MM.1S (cell line): ENCODE measurements at regions not wholly inside any gene's neighbourhood (a gene's known extent, or its start where the extent isn't known, plus 50 kb on each side); places are given as distances from the start of the nearest gene placed in this dataset.
"Not testable (repeated sequence)": the region's sequence is repeated elsewhere in the genome, so short reads cannot be mapped to it uniquely, and the experiment has no call there.

Experiments
- DNase-seq: peaks from one replicate; pipeline ENCODE4 v3.0.0-alpha.2; 2015
- H2AFZ ChIP-seq: fragments of 300-600 bp; sonication (generic); 2 replicates; pipeline ENCODE4 v1.6.0; 2016; ENCODE audit warnings: antibody characterized with exemption, low read length
- H3F3A ChIP-seq: fragments of 300-600 bp; sonication (generic); 2 replicates; pipeline ENCODE4 v1.6.1; 2016; ENCODE audit warnings: mild to moderate bottlenecking, antibody characterized with exemption, low read length, moderate library complexity, mixed read lengths; ENCODE audit not compliant: insufficient read depth
- H3K27ac ChIP-seq: fragments of 300-600 bp; sonication (generic); 2 replicates; pipeline ENCODE4 v1.5.1; 2016; ENCODE audit warnings: mild to moderate bottlenecking, low read length
- H3K27me3 ChIP-seq: fragments of 300-600 bp; sonication (generic); replicated peaks from 2 replicates; pipeline ENCODE4 v1.6.0; 2016; ENCODE audit warnings: low read length; ENCODE audit not compliant: insufficient read depth
- H3K36me3 ChIP-seq: fragments of 300-600 bp; sonication (generic); replicated peaks from 2 replicates; pipeline ENCODE4 v1.6.1; 2016; ENCODE audit warnings: mild to moderate bottlenecking, low read length, mixed read lengths; ENCODE audit not compliant: insufficient read depth
- H3K4me1 ChIP-seq: fragments of 300-600 bp; sonication (generic); 2 replicates; pipeline ENCODE4 v1.6.1; 2016; ENCODE audit warnings: low read length, mixed read lengths
- H3K4me2 ChIP-seq: fragments of 300-600 bp; sonication (generic); 2 replicates; pipeline ENCODE4 v1.6.0; 2016; ENCODE audit warnings: low read depth, low read length
- H3K4me3 ChIP-seq: fragments of 300-600 bp; sonication (generic); 2 replicates; pipeline ENCODE4 v1.5.1; 2016; ENCODE audit warnings: low read length, mixed read lengths
- H3K79me2 ChIP-seq: fragments of 300-600 bp; sonication (generic); 2 replicates; pipeline ENCODE4 v1.6.1; 2016; ENCODE audit warnings: mixed run types, low read length, mixed read lengths
- H3K9ac ChIP-seq: fragments of 300-600 bp; sonication (generic); 2 replicates; pipeline ENCODE4 v1.6.1; 2016; ENCODE audit warnings: low read length, mixed read lengths
- H3K9me2 ChIP-seq: fragments of 300-600 bp; sonication (generic); replicated peaks from 2 replicates; pipeline ENCODE4 v1.6.1; 2016; ENCODE audit warnings: mild to moderate bottlenecking, low read length, mixed read lengths; ENCODE audit not compliant: insufficient read depth
- H3K9me3 ChIP-seq: fragments of 300-600 bp; sonication (generic); replicated peaks from 2 replicates; pipeline ENCODE4 v1.6.1; 2016; ENCODE audit warnings: mild to moderate bottlenecking, low read length, mixed read lengths; ENCODE audit not compliant: insufficient read depth
- H4K20me1 ChIP-seq: fragments of 300-600 bp; sonication (generic); 2 replicates; pipeline ENCODE4 v1.6.1; 2016; ENCODE audit warnings: mild to moderate bottlenecking, low read length, moderate library complexity, mixed read lengths; ENCODE audit not compliant: insufficient read depth
- EZH2 ChIP-seq: fragments of 300-600 bp; sonication (generic); optimal IDR thresholded peaks from 2 replicates; pipeline ENCODE3; 2017; ENCODE audit warnings: low read depth, mild to moderate bottlenecking, antibody characterized with exemption, low read length, mixed read lengths
- EZH2phosphoT487 ChIP-seq: fragments of 300-600 bp; sonication (generic); IDR thresholded peaks from 2 replicates; pipeline ENCODE4 v1.6.1; 2018; ENCODE audit warnings: antibody characterized with exemption, low read length
- TF ChIP-seq, protein P1 (sequence below): fragments of 300-600 bp; sonication (generic); IDR thresholded peaks from 2 replicates; pipeline ENCODE4 v1.5.1; 2016; ENCODE audit warnings: antibody characterized with exemption, low read length, mixed read lengths

DNA sequence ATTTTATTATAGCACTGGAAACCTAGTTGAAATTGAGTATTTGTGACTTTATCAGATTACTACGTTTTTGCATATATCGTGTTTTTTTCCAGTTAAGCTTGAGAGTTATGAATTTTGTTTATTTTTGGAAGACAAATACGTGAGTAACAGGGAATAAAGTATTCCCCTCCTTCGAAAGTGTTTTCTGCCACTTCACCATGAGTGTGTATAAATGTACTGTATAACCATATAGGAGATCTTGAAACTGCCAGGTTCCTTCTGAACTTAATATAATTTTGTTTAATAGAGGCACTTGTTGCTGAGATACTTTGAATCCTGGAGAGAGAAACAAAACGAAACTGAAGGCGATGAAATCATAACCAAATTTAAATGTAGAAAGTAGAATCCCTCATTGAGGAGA, 1004.4 kb upstream of the ZEB2 start:
- H3K27ac ChIP-seq: no peak overlapping the region
- DNase-seq: no peak
- H3K9me3 ChIP-seq: no peaks in the 10 kb centered on the region
- H2AFZ ChIP-seq: no peak overlapping the region
- H3K4me3 ChIP-seq: no peak overlapping the region
- no peaks in the 10 kb centered on the region for H3K36me3 ChIP-seq
- no peaks in the 10 kb centered on the region for H3K9me2 ChIP-seq
- no peak overlapping the region for H3K4me2 ChIP-seq
- H3K9ac ChIP-seq: no peak overlapping the region
- H3K4me1 ChIP-seq: no peaks in the 10 kb centered on the region
- no peaks in the 10 kb centered on the region for H3K79me2 ChIP-seq
- no peak for TF ChIP-seq EZH2
- TF ChIP-seq EZH2phosphoT487: no peak
- TF ChIP-seq, protein P1, sequence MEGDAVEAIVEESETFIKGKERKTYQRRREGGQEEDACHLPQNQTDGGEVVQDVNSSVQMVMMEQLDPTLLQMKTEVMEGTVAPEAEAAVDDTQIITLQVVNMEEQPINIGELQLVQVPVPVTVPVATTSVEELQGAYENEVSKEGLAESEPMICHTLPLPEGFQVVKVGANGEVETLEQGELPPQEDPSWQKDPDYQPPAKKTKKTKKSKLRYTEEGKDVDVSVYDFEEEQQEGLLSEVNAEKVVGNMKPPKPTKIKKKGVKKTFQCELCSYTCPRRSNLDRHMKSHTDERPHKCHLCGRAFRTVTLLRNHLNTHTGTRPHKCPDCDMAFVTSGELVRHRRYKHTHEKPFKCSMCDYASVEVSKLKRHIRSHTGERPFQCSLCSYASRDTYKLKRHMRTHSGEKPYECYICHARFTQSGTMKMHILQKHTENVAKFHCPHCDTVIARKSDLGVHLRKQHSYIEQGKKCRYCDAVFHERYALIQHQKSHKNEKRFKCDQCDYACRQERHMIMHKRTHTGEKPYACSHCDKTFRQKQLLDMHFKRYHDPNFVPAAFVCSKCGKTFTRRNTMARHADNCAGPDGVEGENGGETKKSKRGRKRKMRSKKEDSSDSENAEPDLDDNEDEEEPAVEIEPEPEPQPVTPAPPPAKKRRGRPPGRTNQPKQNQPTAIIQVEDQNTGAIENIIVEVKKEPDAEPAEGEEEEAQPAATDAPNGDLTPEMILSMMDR: no peak
- H3F3A ChIP-seq: no peaks in the 10 kb centered on the region
- H4K20me1 ChIP-seq: no peaks in the 10 kb centered on the region
- no peaks in the 10 kb centered on the region for H3K27me3 ChIP-seq

DNA sequence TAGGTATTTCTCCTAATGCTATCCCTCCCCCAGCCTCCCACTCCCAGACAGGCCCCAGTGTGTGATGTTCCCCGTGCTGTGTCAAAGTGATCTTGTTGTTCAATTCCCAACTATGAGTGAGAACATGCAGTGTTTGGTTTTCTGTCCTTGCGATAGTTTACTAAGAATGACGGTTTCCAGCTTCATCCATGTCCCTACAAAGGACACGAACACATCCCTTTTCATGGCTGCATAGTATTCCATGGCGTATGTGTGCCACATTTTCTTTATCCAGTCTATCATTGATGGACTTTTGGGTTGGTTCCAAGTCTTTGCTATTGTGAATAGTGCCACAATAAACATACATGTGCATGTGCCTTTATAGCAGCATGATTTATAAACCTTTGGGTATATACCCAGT, 999.3 kb upstream of the ZEB2 start:
- H3K79me2 ChIP-seq, H3K36me3 ChIP-seq, H3K27me3 ChIP-seq, H3K4me1 ChIP-seq, H3F3A ChIP-seq, H2AFZ ChIP-seq, DNase-seq, H3K27ac ChIP-seq, H4K20me1 ChIP-seq, H3K9me3 ChIP-seq, H3K4me3 ChIP-seq, H3K9ac ChIP-seq, H3K9me2 ChIP-seq, H3K4me2 ChIP-seq: not testable (repeated sequence)

DNA sequence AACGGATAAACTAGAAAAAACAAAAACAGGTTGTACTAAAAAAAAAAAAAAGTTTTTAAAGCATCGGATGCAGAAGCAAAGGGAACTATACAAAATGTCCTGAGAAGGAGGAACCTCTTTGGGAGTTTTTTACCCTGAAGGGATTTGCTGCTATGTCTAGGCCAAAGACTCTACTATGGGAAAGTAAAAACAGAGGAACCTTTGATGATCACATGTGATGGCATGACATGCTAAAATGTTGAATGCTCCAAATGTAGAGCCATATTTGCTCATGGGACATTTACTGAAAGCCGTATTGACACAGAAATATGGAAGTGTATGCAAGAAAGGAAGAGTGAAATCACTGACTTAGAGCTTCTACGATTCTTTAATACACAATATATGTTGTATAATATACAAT, 992.0 kb upstream of the ZEB2 start:
- no peak overlapping the region for H3K4me3 ChIP-seq
- no peaks in the 10 kb centered on the region for H3K36me3 ChIP-seq
- H3K27ac ChIP-seq: no peak overlapping the region
- no peak overlapping the region for H3K9ac ChIP-seq
- no peaks in the 10 kb centered on the region for H3K9me3 ChIP-seq
- DNase-seq: no peak
- no peaks in the 10 kb centered on the region for H4K20me1 ChIP-seq
- H3F3A ChIP-seq: no peaks in the 10 kb centered on the region
- no peak for TF ChIP-seq EZH2
- no peak for TF ChIP-seq EZH2phosphoT487
- TF ChIP-seq, protein P1: no peak
- H3K9me2 ChIP-seq: no peaks in the 10 kb centered on the region
- no peaks in the 10 kb centered on the region for H3K79me2 ChIP-seq
- no peaks in the 10 kb centered on the region for H3K4me1 ChIP-seq
- H3K27me3 ChIP-seq: no peaks in the 10 kb centered on the region
- H2AFZ ChIP-seq: no peak overlapping the region
- no peak overlapping the region for H3K4me2 ChIP-seq

DNA sequence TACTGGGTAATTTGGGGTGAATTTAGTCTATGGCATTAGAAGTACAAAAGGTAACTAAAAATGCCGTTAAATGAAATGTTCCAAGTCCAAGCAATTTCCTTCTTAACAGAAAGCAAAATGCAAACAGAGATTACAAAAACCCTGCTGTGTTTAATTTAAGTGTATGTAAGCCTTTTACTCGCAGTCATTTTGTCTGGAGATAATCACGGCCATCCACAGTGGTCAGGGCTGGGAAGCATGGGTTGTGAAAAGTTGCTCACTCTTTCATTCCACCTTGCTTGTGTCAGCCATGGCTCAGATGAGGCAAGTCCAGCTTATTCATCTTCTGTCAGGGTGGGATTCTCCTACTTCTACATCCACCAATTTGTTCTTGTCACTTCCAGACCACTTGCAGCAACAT, 983.6 kb upstream of the ZEB2 start:
- Histone ChIP-seq H4K20me1 (no peaks in the 10 kb centered on the region), H3K79me2 (no peaks in the 10 kb centered on the region), H3K36me3 (no peaks in the 10 kb centered on the region), H3K27ac (no peak overlapping the region), H3K9me3 (no peaks in the 10 kb centered on the region), H3K9ac (no peak overlapping the region), H3K4me2 (no peak overlapping the region), H3K9me2 (no peaks in the 10 kb centered on the region), H3F3A (no peaks in the 10 kb centered on the region), H2AFZ (no peak overlapping the region), H3K4me1 (no peaks in the 10 kb centered on the region), H3K4me3 (no peak overlapping the region), H3K27me3 (no peaks in the 10 kb centered on the region)
- no peak for DNase-seq
- TF ChIP-seq, protein P1: no peak
- TF ChIP-seq EZH2phosphoT487: no peak
- no peak for TF ChIP-seq EZH2
